ENCODE measurements at regions not wholly inside any gene's neighbourhood (a gene's known extent, or its start where the extent isn't known, plus 50 kb on each side); places are given as distances from the start of the nearest gene placed in this dataset.

GRCh38 chr12:59934486-59934885, 338.7 kb downstream of the SLC16A7 start:
- Histone ChIP-seq H3K79me2 (ENCODE audit: low read depth) (no peaks in the 10 kb centered on the region), H2AFZ (replicated peaks) (no peak overlapping the region), H3K36me3 (no peaks in the 10 kb centered on the region), H3K4me3 (no peak overlapping the region), H3K9ac (no peak overlapping the region), H3F3A (ENCODE audit: low read depth) (no peaks in the 10 kb centered on the region), H3K4me2 (no peak overlapping the region), H3K4me1 (peaks cover 3% of the 10 kb centered on the region), H3K27ac (no peak overlapping the region), H3K27me3 (no peaks in the 10 kb centered on the region), H4K20me1 (ENCODE audit: low read depth) (no peaks in the 10 kb centered on the region), H3K9me3 (ENCODE audit: low read depth) (no peaks in the 10 kb centered on the region)
- Mint-ChIP-seq H3K9me3 (no peaks in the 10 kb centered on the region), H3K4me1 (peaks cover 3% of the 10 kb centered on the region), H3K27ac (no peak overlapping the region), H3K27me3 (ENCODE audit: insufficient read depth, low read depth) (no peaks in the 10 kb centered on the region), H3K4me3 (no peak overlapping the region), H3K36me3 (no peaks in the 10 kb centered on the region)
- TF ChIP-seq EZH2 (IDR thresholded peaks at IDR 0.05) (no peak), EZH2phosphoT487 (IDR thresholded peaks at IDR 0.05) (no peak), CTCF (IDR thresholded peaks at IDR 0.05) (no peak)
- DNase-seq (ENCODE audit: low spot score): no peak

GRCh38 chr12:59936534-59936933, 340.7 kb downstream of the SLC16A7 start:
- H3K4me1 ChIP-seq: peaks cover 3% of the 10 kb centered on the region
- Mint-ChIP-seq H3K4me1 (peaks cover 3% of the 10 kb centered on the region), H3K4me3 (no peak overlapping the region), H3K9me3 (no peaks in the 10 kb centered on the region), H3K36me3 (no peaks in the 10 kb centered on the region), H3K27ac (no peak overlapping the region), H3K27me3 (ENCODE audit: insufficient read depth, low read depth) (no peaks in the 10 kb centered on the region)
- no peak for TF ChIP-seq EZH2phosphoT487 (IDR thresholded peaks at IDR 0.05)
- TF ChIP-seq EZH2 (IDR thresholded peaks at IDR 0.05): no peak
- no peak for TF ChIP-seq CTCF (IDR thresholded peaks at IDR 0.05)
- no peaks in the 10 kb centered on the region for H3F3A ChIP-seq (ENCODE audit: low read depth)
- no peaks in the 10 kb centered on the region for H3K27me3 ChIP-seq
- no peak for DNase-seq (ENCODE audit: low spot score)
- H3K4me3 ChIP-seq: no peak overlapping the region
- H3K79me2 ChIP-seq (ENCODE audit: low read depth): no peaks in the 10 kb centered on the region
- H3K36me3 ChIP-seq: no peaks in the 10 kb centered on the region
- no peak overlapping the region for H3K9ac ChIP-seq
- H3K4me2 ChIP-seq: no peak overlapping the region
- H3K9me3 ChIP-seq (ENCODE audit: low read depth): no peaks in the 10 kb centered on the region
- no peak overlapping the region for H2AFZ ChIP-seq (replicated peaks)
- no peaks in the 10 kb centered on the region for H4K20me1 ChIP-seq (ENCODE audit: low read depth)
- no peak overlapping the region for H3K27ac ChIP-seq

- H3K4me1 ChIP-seq: peaks cover 3% of the 10 kb centered on the region
- no peak overlapping the region for H3K9ac ChIP-seq
- no peaks in the 10 kb centered on the region for H4K20me1 ChIP-seq (ENCODE audit: low read depth)
- no peak overlapping the region for H2AFZ ChIP-seq (replicated peaks)
- no peaks in the 10 kb centered on the region for H3K27me3 ChIP-seq
- Mint-ChIP-seq H3K9me3 (no peaks in the 10 kb centered on the region), H3K4me3 (no peak overlapping the region), H3K4me1 (peaks cover 3% of the 10 kb centered on the region), H3K27me3 (ENCODE audit: insufficient read depth, low read depth) (no peaks in the 10 kb centered on the region), H3K27ac (no peak overlapping the region), H3K36me3 (no peaks in the 10 kb centered on the region)
- H3K36me3 ChIP-seq: no peaks in the 10 kb centered on the region
- H3K4me3 ChIP-seq: no peak overlapping the region
- H3K79me2 ChIP-seq (ENCODE audit: low read depth): no peaks in the 10 kb centered on the region
- H3K4me2 ChIP-seq: no peak overlapping the region
- no peaks in the 10 kb centered on the region for H3F3A ChIP-seq (ENCODE audit: low read depth)
- no peaks in the 10 kb centered on the region for H3K9me3 ChIP-seq (ENCODE audit: low read depth)
- TF ChIP-seq EZH2phosphoT487 (IDR thresholded peaks at IDR 0.05) (no peak), CTCF (IDR thresholded peaks at IDR 0.05) (no peak)
- DNase-seq (ENCODE audit: low spot score): no peak
- H3K27ac ChIP-seq: no peak overlapping the region
Observed at GRCh38 chr12:59937148-59937547, 341.3 kb downstream of the SLC16A7 start.
